LNCaP clone FGC (cell line): ENCODE measurements at regions not wholly inside any gene's neighbourhood (a gene's known extent, or its start where the extent isn't known, plus 50 kb on each side); places are given as distances from the start of the nearest gene placed in this dataset.
"Not testable (repeated sequence)": the region's sequence is repeated elsewhere in the genome, so short reads cannot be mapped to it uniquely, and the experiment has no call there.

Experiments
- DNase-seq: peaks from one replicate; pipeline ENCODE4 v3.0.0-alpha.2; 2011; ENCODE audit warnings: low read depth
- H3K4me3 ChIP-seq: 2 replicates; pipeline ENCODE4 v1.5.1; 2011; ENCODE audit warnings: mild to moderate bottlenecking, low read depth, low read length, control low read depth
- CTCF ChIP-seq: IDR thresholded peaks from 2 replicates; pipeline ENCODE4 v1.5.1; 2012; ENCODE audit warnings: mild to moderate bottlenecking; ENCODE audit not compliant: control insufficient read depth, insufficient read depth; ENCODE audit errors: extremely low read depth

- no peak for DNase-seq
- no peak for TF ChIP-seq CTCF
- H3K4me3 ChIP-seq: no peak overlapping the region
Measured at GRCh38 chr2:209238765-209239584, 184.9 kb upstream of the MAP2 start.

GRCh38 chr2:209239585-209239938 lies 184.3 kb upstream of the MAP2 start:
- H3K4me3 ChIP-seq: no peak overlapping the region
- TF ChIP-seq CTCF: no peak
- no peak for DNase-seq

- DNase-seq: no peak
- no peak for TF ChIP-seq CTCF
- H3K4me3 ChIP-seq: no peak overlapping the region
Measured at GRCh38 chr2:209240204-209240603, 183.6 kb upstream of the MAP2 start.

- no peak overlapping the region for H3K4me3 ChIP-seq
- no peak for TF ChIP-seq CTCF
- no peak for DNase-seq
Measured at GRCh38 chr2:209253544-209253943, 170.3 kb upstream of the MAP2 start.

GRCh38 chr2:209259767-209260166 lies 164.1 kb upstream of the MAP2 start:
- DNase-seq: no peak
- no peak for TF ChIP-seq CTCF
- H3K4me3 ChIP-seq: no peak overlapping the region

DNA sequence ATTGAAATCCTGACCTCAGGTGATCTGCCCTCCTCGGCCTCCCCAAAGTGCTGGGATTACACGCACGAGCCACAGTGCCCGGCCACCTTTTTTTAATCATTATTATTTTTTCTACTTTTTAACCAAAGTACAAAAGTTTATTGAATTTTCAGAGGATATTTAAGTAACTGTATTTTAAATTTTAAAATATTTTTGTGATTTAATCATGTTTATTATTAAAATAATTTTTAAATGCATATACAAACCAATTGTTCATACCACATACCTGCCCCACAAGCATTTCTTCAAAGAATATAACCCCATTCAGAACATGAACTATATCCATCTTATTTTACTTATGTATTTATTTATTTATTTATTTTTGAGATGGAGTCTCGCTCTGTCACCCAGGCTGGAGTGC lies 163.6 kb upstream of the MAP2 start:
- H3K4me3 ChIP-seq: no peak overlapping the region
- DNase-seq: no peak
- no peak for TF ChIP-seq CTCF

DNA sequence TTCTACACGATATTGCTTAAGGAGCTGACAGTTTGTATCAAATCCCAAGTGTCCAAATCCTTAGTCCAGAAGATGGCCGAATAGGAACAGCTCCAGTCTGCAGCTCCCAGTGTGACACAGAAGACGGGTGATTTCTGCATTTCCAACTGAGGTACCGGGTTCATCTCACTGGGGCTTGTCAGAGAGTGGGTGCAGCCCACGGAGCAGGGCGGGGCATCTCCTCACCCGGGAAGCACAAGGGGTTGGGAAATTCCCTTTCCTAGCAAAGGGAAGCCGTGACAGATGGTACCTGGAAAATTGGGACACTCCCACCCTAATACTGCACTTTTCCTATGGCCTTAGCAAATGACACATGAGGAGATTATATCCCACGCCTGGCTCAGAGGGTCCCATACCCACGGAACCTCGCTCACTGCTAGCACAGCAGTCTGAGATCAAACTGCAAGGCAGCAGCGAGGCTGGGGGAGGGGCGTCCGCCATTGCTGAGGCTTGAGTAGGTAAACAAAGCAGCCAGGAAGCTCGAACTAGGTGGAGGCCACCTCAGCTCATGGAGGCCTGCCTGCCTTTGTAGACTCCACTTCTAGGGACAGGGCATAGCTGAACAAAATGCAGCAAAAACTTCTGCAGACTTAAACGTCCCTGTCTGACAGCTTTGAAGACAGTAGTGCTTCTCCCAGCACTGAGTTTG lies 162.3 kb upstream of the MAP2 start:
- not testable (repeated sequence) for DNase-seq, H3K4me3 ChIP-seq
